Amniotic stem cell (primary cell): ENCODE measurements at regions not wholly inside any gene's neighbourhood (a gene's known extent, or its start where the extent isn't known, plus 50 kb on each side); places are given as distances from the start of the nearest gene placed in this dataset.
A peak's percentile ranks its signal among the peaks of the same experiment; 100 is the strongest.

Experiments
- DNase-seq: peaks from one replicate; lab custom pipeline; 2025; lab: John Stamatoyannopoulos, UW

DNA sequence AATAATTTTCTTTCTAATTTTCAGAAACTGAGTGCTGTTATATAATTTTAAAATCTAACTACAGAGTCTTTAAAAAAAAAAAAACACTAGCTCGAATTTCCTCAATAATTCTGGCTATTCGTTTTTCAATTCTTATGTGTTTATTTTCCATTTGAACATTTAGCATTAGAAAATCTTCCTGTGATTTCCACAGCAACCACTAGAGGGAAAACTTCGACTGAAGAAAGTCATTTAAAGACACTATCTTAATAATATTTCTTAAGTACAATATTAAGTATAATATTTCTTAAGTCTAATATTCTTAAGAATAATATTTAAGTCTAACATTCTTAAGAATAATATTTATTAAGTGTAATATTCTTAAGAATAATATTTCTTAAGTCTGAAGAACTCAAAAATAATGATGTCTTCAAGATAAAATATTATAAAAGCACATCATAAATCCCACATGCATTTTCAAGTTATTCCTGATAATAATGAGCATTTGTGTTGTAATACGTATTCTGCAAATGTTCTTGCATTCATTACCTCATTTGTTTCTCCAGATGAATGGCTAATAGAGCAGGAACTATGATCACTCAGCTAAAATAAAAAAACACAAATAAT is 118.4 kb upstream of the WDR17 start:
- peak; percentile 4 for DNase-seq

GRCh38 chr4:175951794-175952193 is 113.8 kb upstream of the WDR17 start:
- DNase-seq: no peak

GRCh38 chr4:175953116-175953515 is 112.5 kb upstream of the WDR17 start:
- no peak for DNase-seq

- DNase-seq: no peak
Observed at GRCh38 chr4:175953960-175954521, 111.6 kb upstream of the WDR17 start.

DNA sequence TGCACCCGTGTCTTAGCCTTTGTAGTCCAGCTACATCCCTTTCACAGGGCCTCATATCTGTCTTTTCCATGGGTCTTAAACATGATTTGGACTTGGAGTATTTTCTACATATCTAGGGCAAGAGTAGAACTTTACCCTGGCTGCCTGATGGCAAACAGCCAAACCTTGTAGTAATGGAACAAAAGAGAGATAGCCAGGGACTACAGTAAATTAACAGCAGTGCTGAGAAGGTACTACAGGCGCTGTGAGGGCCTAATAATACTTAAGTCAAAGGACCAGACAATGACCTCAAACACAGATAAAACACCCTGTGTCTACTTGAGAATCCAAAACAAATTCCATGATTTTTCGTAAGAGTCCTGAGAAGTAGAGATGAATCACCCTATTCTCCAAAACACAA is 111.0 kb upstream of the WDR17 start:
- no peak for DNase-seq

- no peak for DNase-seq
Observed at GRCh38 chr4:175961604-175962003, 104.0 kb upstream of the WDR17 start.

DNA sequence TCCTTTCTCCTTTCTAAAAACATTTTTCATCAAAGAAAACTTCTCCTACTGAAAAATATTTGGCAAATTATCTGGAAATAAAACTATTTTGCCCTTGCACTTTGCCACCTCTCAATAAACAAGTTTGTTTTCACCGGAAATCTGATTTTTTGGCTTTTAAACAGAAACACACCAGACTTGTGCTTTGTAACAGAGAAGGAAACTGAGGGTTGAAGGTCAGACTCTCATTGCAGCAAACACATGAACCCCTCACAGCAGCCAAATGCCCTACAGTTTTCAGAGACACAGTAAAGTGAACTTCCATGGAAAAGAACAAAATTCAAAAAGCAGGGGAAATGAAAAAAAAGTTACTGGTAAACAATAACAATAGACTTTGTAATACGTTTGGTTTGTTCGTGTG is 95.6 kb upstream of the WDR17 start:
- DNase-seq: no peak

GRCh38 chr4:175970724-175971123 is 94.9 kb upstream of the WDR17 start:
- DNase-seq: no peak

GRCh38 chr4:175971388-175972179 is 94.1 kb upstream of the WDR17 start:
- no peak for DNase-seq

- DNase-seq: no peak
Observed at GRCh38 chr4:175973027-175973923, 92.4 kb upstream of the WDR17 start.

DNA sequence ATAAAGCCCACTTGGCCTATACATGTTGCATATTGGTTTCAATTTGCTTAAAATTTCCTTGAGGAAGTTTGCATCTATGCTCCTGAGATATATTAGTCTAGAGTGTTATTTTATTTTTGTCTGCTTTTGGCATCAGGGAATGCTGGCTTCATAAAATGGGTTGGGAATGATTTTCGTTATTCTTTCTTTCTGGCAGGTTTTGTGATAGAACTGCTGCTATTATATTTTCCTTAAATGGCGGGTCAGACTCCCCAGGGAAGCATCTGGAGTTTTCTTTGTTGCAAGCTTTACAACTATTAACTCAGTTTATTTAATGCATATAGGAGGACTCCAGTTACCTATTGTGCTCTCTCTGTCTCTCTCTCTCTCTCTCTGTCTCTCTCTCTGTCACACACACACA is 82.0 kb upstream of the WDR17 start:
- no peak for DNase-seq

DNA sequence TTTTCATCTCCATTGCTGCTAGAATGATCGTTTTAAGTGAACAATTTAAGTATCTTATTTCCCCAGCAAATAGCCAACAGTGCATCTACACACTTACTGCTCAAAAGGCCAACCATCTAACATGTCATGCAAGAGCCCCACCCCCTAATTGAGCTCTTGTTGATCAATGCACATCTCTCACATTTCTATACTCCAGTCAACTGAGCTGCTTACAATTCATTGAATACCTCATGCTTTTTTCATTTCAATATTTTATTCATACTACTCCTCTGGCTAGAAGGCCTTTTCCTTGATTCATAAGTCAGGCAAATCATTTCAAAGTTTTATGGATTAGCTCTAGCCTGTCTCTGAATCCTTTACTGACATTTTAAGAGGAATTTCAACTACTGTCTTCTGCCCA is 79.0 kb upstream of the WDR17 start:
- DNase-seq: no peak

GRCh38 chr4:175988511-175988910 is 77.1 kb upstream of the WDR17 start:
- DNase-seq: no peak

GRCh38 chr4:175996206-175996605 is 69.4 kb upstream of the WDR17 start:
- no peak for DNase-seq

DNA sequence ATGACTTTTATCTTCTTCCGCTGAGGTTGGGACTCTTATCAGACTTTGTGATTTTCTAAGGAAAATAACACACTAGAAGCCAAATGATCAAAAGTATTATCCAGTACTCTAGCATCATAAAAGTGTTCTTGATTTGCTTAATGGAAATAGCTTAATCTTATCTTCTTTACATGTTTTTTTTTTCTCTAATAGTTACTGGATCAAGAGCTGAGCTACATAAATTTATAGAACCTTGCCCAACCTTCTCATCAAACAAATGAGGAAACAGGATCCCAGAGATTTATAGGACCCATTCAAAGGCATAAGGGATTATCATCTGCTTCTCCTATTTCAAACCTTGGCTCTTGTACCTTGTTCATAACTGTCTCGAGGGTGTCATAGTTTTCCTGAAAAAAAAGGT is 68.3 kb upstream of the WDR17 start:
- no peak for DNase-seq

GRCh38 chr4:175998782-175999181 is 66.9 kb upstream of the WDR17 start:
- no peak for DNase-seq

GRCh38 chr4:175999944-176000343 is 65.7 kb upstream of the WDR17 start:
- DNase-seq: no peak

GRCh38 chr4:176001151-176002006 is 64.3 kb upstream of the WDR17 start:
- DNase-seq: no peak

DNA sequence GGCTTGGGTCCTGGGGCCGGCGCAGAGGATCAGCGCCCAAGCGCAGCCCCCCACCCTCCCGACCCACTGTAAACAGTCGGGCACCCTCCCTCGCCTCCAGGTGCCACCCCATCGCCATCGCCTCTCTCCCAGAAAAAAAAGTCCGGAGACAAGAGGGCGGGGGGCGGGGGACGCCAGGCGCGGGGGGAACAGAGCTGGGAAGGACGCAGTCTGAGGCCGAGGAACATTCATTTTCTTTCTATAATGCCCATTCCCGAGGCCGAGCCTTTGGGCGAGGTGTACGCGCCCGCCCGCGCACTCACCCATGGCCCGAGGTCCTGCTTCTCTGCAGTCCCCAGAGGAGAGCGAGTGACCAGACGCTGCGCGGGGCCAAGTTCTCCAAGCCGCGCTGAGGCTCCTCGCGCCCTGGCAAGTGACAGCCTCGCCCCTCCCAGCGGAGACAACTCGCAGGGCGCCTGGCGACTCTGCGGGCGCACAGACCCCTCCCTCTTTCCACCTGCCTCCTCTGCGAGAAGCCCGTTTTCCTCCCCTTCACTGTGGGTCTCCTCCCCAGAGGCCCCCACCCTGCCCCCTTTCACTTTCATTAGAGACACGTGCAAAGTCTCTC is 63.5 kb upstream of the WDR17 start:
- no peak for DNase-seq

GRCh38 chr4:176005766-176006165 is 59.9 kb upstream of the WDR17 start:
- no peak for DNase-seq

- DNase-seq: no peak
Observed at GRCh38 chr4:176009254-176009653, 56.4 kb upstream of the WDR17 start.
